Neural cell (in vitro differentiated cells): ENCODE measurements at regions not wholly inside any gene's neighbourhood (a gene's known extent, or its start where the extent isn't known, plus 50 kb on each side); places are given as distances from the start of the nearest gene placed in this dataset.
A peak's percentile ranks its signal among the peaks of the same experiment; 100 is the strongest.

Experiments
- H2AFZ ChIP-seq: fragments of 200-600, 300-800 bp; sonication (generic), shearing (Covaris generic); 2 replicates; pipeline ENCODE4 v1.6.0; 2014; ENCODE audit warnings: low read depth, mild to moderate bottlenecking, antibody characterized with exemption, low read length, moderate library complexity
- H3F3A ChIP-seq: fragments of 200-600 bp; shearing (Covaris generic); 2 replicates; pipeline ENCODE4 v1.6.1; 2016; ENCODE audit warnings: mild to moderate bottlenecking, moderate library complexity, mixed read lengths, antibody characterized with exemption, low read length; ENCODE audit not compliant: insufficient read depth, poor library complexity, severe bottlenecking
- H3K27ac ChIP-seq: fragments of 200-600, 300-800 bp; sonication (generic), shearing (Covaris generic); 2 replicates; pipeline ENCODE4 v1.5.1; 2014; ENCODE audit warnings: mild to moderate bottlenecking, low read length, moderate library complexity
- H3K27me3 ChIP-seq: fragments of 300-800, 200-600 bp; sonication (generic), shearing (Covaris generic); 2 replicates; pipeline ENCODE4 v1.6.0; 2014; ENCODE audit warnings: mild to moderate bottlenecking, low read depth, low read length, moderate library complexity; ENCODE audit not compliant: insufficient read depth
- H3K36me3 ChIP-seq: fragments of 300-800, 200-600 bp; sonication (generic), shearing (Covaris generic); 2 replicates; pipeline ENCODE4 v1.5.1; 2014; ENCODE audit warnings: mild to moderate bottlenecking, antibody characterized with exemption, low read length, moderate library complexity; ENCODE audit not compliant: insufficient read depth
- H3K4me2 ChIP-seq: fragments of 300-800, 200-600 bp; sonication (generic), shearing (Covaris generic); 2 replicates; pipeline ENCODE4 v1.6.0; 2014; ENCODE audit warnings: mild to moderate bottlenecking, low read length
- H3K4me3 ChIP-seq: fragments of 300-800, 200-600 bp; sonication (generic), shearing (Covaris generic); 2 replicates; pipeline ENCODE4 v1.5.1; 2014; ENCODE audit warnings: mild to moderate bottlenecking, low read length, moderate library complexity
- H3K79me2 ChIP-seq: fragments of 200-600 bp; shearing (Covaris generic); replicated peaks from 2 replicates; pipeline ENCODE4 v1.6.0; 2014; ENCODE audit warnings: mild to moderate bottlenecking, low read length, moderate library complexity; ENCODE audit not compliant: insufficient read depth
- H3K9ac ChIP-seq: fragments of 300-800, 200-600 bp; sonication (generic), shearing (Covaris generic); 2 replicates; pipeline ENCODE4 v1.6.1; 2016; ENCODE audit warnings: mild to moderate bottlenecking, low read length, mixed read lengths
- H3K9me2 ChIP-seq: fragments of 200-600 bp; shearing (Covaris generic); 2 replicates; pipeline ENCODE4 v1.6.1; 2016; ENCODE audit warnings: mild to moderate bottlenecking, low read length, mixed read lengths; ENCODE audit not compliant: insufficient read depth
- H3K9me3 ChIP-seq: fragments of 200-600, 300-800 bp; sonication (generic), shearing (Covaris generic); 2 replicates; pipeline ENCODE4 v1.6.1; 2016; ENCODE audit warnings: mild to moderate bottlenecking, mixed run types, low read length, moderate library complexity, mixed read lengths
- H4K20me1 ChIP-seq: fragments of 200-600 bp; shearing (Covaris generic); 2 replicates; pipeline ENCODE4 v1.6.1; 2016; ENCODE audit warnings: mild to moderate bottlenecking, mixed run types; ENCODE audit not compliant: insufficient read depth
- CTCF ChIP-seq: fragments of 450-650 bp; IDR thresholded peaks from 2 replicates; pipeline ENCODE4 v1.5.1; 2014; ENCODE audit warnings: antibody characterized with exemption, mild to moderate bottlenecking, moderate library complexity; ENCODE audit not compliant: poor library complexity, severe bottlenecking
- EP300 ChIP-seq: fragments of 450-650 bp; conservative IDR thresholded peaks from 2 replicates; pipeline ENCODE4 v1.6.1; 2014; ENCODE audit warnings: antibody characterized with exemption, mild to moderate bottlenecking, moderate library complexity; ENCODE audit not compliant: poor library complexity, severe bottlenecking
- EZH2 ChIP-seq: fragments of 200-600, 300-800 bp; shearing (Covaris generic), sonication (generic); IDR thresholded peaks from 2 replicates; pipeline ENCODE4 v1.6.1; 2014; ENCODE audit warnings: antibody characterized with exemption, low read length, borderline replicate concordance, mild to moderate bottlenecking; ENCODE audit not compliant: insufficient read depth, poor library complexity, severe bottlenecking
- MXI1 ChIP-seq: fragments of 450-650 bp; conservative IDR thresholded peaks from 2 replicates; pipeline ENCODE4 v1.6.1; 2014; ENCODE audit warnings: antibody characterized with exemption, mild to moderate bottlenecking; ENCODE audit not compliant: poor library complexity, severe bottlenecking
- POLR2AphosphoS5 ChIP-seq: IDR thresholded peaks from 2 replicates; pipeline ENCODE4 v1.6.1; 2012
- RAD21 ChIP-seq: fragments of 450-650 bp; conservative IDR thresholded peaks from 2 replicates; pipeline ENCODE4 v1.6.1; 2014; ENCODE audit warnings: antibody characterized with exemption, mild to moderate bottlenecking, moderate library complexity
- REST ChIP-seq: IDR thresholded peaks from 2 replicates; pipeline ENCODE4 v1.6.1; 2012; ENCODE audit warnings: borderline replicate concordance
- SMC3 ChIP-seq: fragments of 450-650 bp; conservative IDR thresholded peaks from 2 replicates; pipeline ENCODE4 v1.6.1; 2014; ENCODE audit warnings: antibody characterized with exemption, mild to moderate bottlenecking, moderate library complexity; ENCODE audit not compliant: poor library complexity
- TAF1 ChIP-seq: IDR thresholded peaks from 2 replicates; pipeline ENCODE4 v1.6.1; 2012; ENCODE audit warnings: low read depth

DNA sequence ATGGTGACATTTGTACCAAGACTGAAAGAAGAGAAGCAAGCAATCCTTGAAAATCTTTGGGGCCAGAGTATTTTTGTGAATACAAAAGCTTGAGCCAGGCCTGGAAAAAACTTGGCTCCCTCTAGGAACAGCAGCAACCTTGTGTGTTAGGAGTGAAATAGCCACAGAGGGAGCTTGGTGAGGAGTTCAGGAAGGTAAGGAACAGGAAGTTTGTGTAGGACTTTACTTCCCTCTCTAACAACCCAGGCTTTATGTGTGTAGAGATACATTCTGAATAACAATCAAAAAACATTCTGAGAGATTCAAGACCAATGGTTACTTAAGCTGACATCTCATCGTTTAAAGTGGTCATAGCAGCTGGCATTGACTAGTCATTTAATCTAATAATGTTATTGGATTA is 668.5 kb downstream of the PCDH18 start:
- Histone ChIP-seq H3K36me3 (no peaks in the 10 kb centered on the region), H3K9me3 (no peaks in the 10 kb centered on the region), H3K9me2 (no peaks in the 10 kb centered on the region), H3K27ac (peak overlapping the region; percentile 9), H3K27me3 (no peaks in the 10 kb centered on the region), H3K4me3 (no peak overlapping the region), H3K79me2 (no peaks in the 10 kb centered on the region), H3K4me2 (no peak overlapping the region), H3F3A (no peaks in the 10 kb centered on the region), H4K20me1 (no peaks in the 10 kb centered on the region), H3K9ac (no peak overlapping the region), H2AFZ (no peak overlapping the region)
- no peak for TF ChIP-seq POLR2AphosphoS5
- no peak for TF ChIP-seq EZH2
- TF ChIP-seq REST: no peak
- no peak for TF ChIP-seq CTCF
- no peak for TF ChIP-seq EP300
- TF ChIP-seq RAD21: no peak
- TF ChIP-seq MXI1: no peak
- TF ChIP-seq TAF1: no peak
- TF ChIP-seq SMC3: no peak

- H3K4me3 ChIP-seq: no peak overlapping the region
- no peaks in the 10 kb centered on the region for H3K9me3 ChIP-seq
- H2AFZ ChIP-seq: no peak overlapping the region
- H3K79me2 ChIP-seq: no peaks in the 10 kb centered on the region
- no peak overlapping the region for H3K9ac ChIP-seq
- H3K9me2 ChIP-seq: no peaks in the 10 kb centered on the region
- no peaks in the 10 kb centered on the region for H3K27me3 ChIP-seq
- no peak for TF ChIP-seq CTCF
- no peak for TF ChIP-seq EZH2
- no peak for TF ChIP-seq EP300
- TF ChIP-seq TAF1: no peak
- TF ChIP-seq REST: no peak
- no peak for TF ChIP-seq RAD21
- TF ChIP-seq MXI1: no peak
- no peak for TF ChIP-seq POLR2AphosphoS5
- TF ChIP-seq SMC3: no peak
- no peak overlapping the region for H3K4me2 ChIP-seq
- no peak overlapping the region for H3K27ac ChIP-seq
- no peaks in the 10 kb centered on the region for H3F3A ChIP-seq
- no peaks in the 10 kb centered on the region for H4K20me1 ChIP-seq
- no peaks in the 10 kb centered on the region for H3K36me3 ChIP-seq
Measured at GRCh38 chr4:136862653-136863052, 669.6 kb downstream of the PCDH18 start.
